Activated CD4-positive, alpha-beta T cell treated with anti-CD3 and anti-CD28 coated beads, Interleukin-2, amount 50 U/mL, for 24 hours (primary cell): ENCODE measurements at regions not wholly inside any gene's neighbourhood (a gene's known extent, or its start where the extent isn't known, plus 50 kb on each side); places are given as distances from the start of the nearest gene placed in this dataset.
"Not testable (repeated sequence)": the region's sequence is repeated elsewhere in the genome, so short reads cannot be mapped to it uniquely, and the experiment has no call there.

Source experiments
- DNase-seq, 2 donors: peaks; one replicate each; pipeline ENCODE4 v3.0.0-alpha.2; 2020; ENCODE audit warnings: low read depth in 1 of 2, low spot score in 1 of 2

DNA sequence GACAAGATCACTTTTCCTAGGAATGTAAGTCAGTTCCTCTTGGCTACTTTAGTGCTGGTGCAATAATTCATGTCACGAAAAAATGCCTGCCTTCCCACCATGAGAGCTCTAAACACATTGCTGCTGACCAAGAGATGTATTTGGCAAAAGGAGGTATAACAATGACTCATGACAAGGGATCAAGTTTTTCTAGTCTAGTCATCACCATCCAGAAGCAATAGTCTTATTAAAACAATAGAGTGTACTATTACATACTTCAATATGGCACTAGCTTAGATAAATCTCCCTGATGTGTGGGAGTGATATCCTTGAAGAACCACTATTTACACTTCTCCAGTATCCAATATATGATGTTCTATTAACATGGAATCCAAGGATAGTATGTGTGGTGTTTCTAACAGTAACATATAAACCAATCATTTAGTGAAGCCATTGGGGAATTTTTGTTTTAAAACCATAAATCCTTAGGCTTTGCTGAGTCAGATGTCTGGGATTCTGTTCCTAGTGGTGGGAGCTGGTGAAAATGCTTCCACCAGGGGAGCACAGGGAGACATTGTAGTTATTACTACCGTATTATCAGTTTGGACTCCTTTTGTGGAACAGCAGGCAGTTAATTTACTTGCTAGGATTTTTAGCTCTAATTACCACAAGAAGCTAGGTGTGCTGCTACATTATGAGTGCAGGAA lies 1387.5 kb downstream of the LRFN5 start:
- DNase-seq, result no peak

DNA sequence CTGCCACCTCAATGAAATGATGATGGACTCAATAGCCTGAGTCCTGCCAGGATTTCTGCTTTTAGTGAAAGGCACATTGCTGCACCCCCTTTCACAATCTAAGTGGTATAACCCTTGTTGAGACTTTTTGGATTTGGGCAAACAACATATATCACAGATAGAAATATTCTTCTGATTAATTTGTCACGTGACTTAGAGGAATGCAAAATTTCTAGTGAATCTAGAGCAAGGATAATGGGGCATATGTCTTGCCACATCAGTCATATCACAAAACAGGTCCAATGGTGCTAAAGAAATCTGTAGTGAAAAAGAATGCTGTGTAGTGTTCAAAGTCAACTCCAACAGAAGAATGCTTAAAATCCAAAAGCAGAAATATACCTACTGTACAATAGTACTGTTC lies 1386.3 kb downstream of the LRFN5 start:
- DNase-seq, result no peak

DNA sequence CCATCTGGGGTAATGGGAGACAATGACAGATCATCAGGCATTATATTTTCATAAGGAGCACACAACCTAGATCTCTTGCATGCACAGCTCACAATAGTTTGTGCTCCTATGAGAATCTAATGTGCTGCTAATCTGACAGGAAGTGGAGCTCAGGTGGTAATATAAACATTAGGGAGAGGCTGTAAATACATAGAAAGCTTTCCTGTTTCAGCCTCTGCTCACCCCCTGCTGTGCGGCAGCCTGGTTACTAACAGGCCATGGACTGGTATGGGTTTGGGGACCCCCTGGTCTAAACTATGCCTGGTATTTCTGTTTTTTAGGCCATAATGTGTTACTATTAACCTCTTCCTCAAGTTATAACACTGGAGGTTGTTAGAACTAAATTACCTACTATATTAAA lies 1373.7 kb downstream of the LRFN5 start:
- DNase-seq, result no peak

GRCh38 chr14:42973171-42973570 lies 1366.5 kb downstream of the LRFN5 start:
- not testable (repeated sequence) for DNase-seq

DNA sequence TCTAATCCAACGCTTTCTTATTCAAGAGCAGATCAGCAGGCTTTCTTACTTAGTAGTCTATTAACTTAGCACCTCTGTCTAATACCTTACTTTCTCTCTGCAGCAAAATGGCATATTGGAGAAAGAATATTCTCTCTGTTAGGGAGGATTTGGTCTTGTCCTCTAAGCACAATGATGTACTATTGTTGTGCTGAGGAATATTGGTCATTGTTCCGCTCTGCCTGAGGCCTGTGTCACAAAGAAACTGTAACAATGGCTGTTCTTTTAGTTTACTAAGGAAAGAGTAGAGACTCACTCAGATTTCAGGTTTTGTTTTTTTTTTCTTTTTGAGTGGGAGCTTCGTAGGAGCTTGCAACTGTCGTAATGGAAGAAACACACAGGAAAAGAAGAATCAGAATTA lies 1358.8 kb downstream of the LRFN5 start:
- no peak for DNase-seq

DNA sequence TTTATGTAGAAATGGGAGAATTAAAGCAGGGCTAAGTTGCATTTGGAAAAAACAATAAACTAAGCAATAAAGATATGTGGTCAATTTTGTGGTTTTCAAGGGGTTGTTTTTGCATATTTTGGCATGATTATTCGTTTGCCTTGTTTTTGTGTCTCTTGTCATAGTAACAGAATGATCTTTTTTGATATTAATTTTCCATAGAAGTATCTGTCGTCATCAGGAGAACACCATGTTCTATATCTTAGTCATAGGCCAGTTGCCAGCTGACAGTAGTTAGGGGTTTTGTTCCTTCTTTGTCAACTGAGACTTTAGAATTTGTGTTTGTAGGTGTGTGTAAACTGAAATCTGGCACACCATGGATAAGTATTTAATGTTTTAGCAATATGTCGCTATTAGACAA lies 1354.8 kb downstream of the LRFN5 start:
- no peak for DNase-seq

DNA sequence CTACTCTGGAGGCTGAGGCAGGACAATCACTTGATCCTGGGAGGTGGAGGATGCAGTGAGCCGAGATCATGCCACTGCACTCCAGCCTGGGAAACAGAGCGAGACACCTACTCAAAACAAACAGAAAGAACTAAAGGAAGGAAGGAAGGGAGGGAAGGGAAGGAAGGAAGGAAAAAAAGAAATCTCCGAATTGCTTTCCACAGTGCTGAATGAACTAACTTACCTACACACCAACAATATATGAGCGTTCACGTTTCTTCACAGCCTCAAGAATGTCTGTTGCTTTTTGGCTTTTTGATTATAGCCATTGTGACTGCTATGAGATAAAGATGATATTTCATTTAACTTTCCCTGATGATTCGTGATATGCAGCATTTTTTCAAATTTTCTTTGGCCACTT lies 1343.7 kb downstream of the LRFN5 start:
- DNase-seq, result no peak

DNA sequence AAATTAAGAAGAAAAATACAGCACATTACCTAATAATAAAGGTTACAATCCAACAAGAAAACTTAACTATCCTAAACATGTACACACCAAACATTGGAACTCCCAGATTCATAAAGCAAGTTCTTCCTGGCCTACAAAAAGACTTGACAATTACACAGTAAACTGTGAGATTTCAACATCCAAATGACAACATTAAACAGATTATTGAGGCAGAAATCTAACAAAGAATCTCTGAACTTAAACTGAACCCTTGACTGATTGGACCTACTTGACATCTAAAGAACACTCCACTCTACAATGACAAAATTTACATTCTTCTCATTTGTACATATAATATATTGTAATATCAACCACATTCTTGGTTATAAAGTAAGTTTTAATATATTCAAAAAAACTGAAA lies 1341.3 kb downstream of the LRFN5 start:
- no peak for DNase-seq

- DNase-seq, result no peak
Observed at GRCh38 chr14:42944284-42944683, 1337.6 kb downstream of the LRFN5 start.

GRCh38 chr14:42931308-42931707 lies 1324.6 kb downstream of the LRFN5 start:
- no peak for DNase-seq

DNA sequence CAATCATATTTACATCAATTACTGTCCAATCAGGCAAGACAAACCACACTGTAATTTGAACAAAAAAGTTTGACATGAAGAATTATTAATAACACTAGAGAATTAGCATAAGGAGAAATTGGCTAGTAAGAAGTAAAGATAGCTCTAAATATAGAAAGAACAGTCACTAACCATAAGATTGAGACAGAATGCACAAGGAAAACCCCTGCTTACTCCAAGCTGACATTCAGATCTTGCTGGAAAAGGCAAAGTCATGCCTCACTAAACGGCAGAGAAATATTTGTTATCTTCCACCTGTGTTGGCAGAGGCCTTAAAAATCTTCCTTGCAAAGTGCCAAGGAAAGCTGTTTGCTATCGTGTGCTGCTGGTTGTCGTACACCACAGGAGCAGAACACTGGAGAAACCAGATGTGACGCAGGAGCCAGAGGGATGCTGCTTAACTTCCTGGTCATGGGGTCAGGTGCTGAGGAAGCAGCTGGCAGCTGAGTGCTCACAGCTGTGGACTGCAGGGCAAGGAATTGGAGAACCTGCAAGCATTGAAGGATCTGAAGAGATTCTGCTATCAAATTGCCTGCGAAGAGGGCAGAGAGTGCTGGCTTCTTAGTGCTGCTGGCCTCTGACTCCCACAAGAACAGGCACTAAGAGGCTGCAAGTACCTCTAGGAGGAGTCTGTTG lies 1323.3 kb downstream of the LRFN5 start:
- DNase-seq, result no peak

GRCh38 chr14:42927313-42927712 lies 1320.6 kb downstream of the LRFN5 start:
- DNase-seq, result no peak

DNA sequence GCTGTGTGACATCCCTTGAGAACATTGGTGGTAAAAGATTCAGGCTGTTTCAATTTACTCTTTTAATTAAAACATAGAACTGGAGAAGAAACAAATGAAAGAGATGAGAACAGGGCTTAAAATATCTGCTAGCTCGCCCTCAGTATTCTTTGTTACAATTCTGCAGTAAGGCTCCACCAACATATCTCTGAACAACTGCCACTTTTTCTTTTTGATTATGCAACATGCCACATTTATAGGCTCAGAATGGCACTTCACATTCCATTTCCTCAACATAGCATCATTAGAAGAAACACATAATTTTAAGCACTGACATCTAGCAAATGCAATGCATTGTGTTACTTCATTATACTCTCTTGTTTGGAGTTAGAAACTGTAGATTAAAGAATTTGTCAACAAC lies 1315.2 kb downstream of the LRFN5 start:
- DNase-seq, result no peak

DNA sequence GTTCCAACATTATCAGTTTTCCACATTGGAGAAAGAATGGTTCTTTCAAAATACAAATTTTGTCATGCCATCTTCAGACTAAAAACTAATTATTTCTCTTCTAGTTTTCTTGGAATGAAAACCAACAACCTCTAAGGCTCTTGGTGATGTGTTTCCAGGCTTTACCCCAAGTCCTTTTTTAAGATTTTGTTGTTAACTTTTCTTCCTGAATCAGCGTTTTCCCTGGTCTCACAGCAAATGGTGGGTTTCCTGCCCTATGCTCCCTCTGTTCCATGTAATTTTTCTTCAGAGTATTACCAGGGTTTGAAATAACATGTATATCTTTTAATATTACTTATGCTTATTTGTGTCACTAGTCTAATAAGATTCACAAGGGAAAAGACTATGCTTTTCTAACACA lies 1311.9 kb downstream of the LRFN5 start:
- DNase-seq, result no peak

GRCh38 chr14:42911642-42912041 lies 1305.0 kb downstream of the LRFN5 start:
- DNase-seq, result no peak

DNA sequence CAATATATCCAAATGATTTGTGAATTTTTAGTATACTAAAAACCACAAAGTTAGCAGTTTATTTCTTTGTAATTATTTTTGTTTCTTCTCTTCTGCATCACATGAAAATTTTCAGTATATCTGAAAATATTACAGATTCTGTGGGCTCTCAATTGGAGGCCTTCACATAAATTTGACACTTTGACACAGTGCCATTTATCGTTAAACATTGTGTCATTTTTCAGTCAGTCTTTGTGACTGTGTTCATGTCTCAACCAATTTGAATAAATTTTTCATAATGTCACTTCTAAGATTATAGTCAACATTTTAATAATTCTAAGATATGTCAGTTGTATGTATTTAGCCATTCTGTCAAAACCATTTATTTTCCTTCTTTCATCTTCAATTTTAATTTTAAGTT lies 1303.0 kb downstream of the LRFN5 start:
- no peak for DNase-seq

DNA sequence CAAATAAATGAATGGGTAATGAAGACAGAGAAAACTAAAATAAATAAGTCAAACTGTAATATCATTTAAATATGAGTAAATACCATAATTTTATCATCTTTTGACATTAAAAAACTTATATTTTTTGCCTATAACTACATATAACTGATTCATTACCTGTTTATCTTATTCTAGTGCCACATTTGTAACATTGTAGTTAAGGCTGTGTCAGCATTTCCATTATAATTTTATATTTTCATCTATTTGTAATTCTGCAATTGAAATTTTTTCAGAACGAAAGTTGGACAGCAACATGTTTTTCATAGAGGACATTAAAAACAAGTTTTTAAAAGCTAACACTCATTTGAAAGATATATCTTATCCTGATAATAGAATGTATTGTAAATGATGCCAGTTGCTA lies 1286.5 kb downstream of the LRFN5 start:
- no peak for DNase-seq

GRCh38 chr14:42884100-42884499 lies 1277.4 kb downstream of the LRFN5 start:
- DNase-seq, result no peak

GRCh38 chr14:42877716-42878115 lies 1271.0 kb downstream of the LRFN5 start:
- no peak for DNase-seq

GRCh38 chr14:42872786-42873185 lies 1266.1 kb downstream of the LRFN5 start:
- DNase-seq, result no peak

DNA sequence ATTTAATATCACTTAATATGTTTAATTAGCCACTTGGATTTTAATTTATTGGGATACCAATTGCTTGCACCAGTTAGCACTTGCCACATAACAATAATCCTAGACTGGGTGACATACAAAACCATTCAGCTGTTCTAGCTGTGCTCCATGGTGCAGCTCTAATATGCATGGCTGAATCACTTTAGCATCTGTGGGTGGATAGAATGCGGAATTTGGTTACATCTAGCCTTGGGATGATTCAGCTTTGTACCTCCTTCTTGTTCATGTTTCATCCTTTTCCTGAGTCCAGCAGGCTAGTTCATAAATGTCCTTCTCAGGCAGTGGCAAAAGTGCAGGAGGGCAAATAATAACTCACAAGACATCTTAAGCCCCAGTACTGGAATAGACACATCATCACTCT lies 1263.0 kb downstream of the LRFN5 start:
- no peak for DNase-seq

- DNase-seq, result no peak
Observed at GRCh38 chr14:42862114-42862513, 1255.4 kb downstream of the LRFN5 start.

DNA sequence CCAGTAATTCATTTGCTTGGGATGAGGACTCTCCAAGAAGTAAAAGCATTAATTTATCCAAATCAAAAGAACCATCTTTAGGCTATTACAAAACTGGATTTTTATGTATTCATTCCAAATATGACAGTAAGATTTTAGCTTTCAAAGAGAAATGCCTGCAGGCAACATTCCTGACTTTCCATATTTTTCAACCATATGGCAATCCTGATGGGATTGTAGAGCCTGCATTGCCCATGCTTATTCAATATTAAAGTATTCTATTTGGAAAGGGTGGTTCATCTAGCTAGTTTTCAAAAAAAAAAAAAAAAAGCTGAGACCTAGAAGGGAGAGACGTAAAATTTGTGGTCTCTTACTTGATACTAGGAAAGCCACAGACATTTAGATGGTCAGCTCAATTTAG lies 1253.7 kb downstream of the LRFN5 start:
- DNase-seq, result no peak
